Progenitor cell of endocrine pancreas (in vitro differentiated cells): ENCODE measurements at regions not wholly inside any gene's neighbourhood (a gene's known extent, or its start where the extent isn't known, plus 50 kb on each side); places are given as distances from the start of the nearest gene placed in this dataset.

ENCODE experiments used
- DNase-seq: peaks from one replicate; pipeline ENCODE4 v3.0.0; 2021; ENCODE audit warnings: low spot score; ENCODE audit not compliant: unreplicated experiment
- H3K27ac Mint-ChIP-seq: 2 replicates; pipeline ENCODE4 v1.8.0; 2021; ENCODE audit warnings: mild to moderate bottlenecking, moderate library complexity, mixed read lengths
- H3K27me3 Mint-ChIP-seq: 2 replicates; pipeline ENCODE4 v1.8.0; 2021; ENCODE audit warnings: mixed read lengths
- H3K36me3 Mint-ChIP-seq: 2 replicates; pipeline ENCODE4 v1.8.0; 2022; ENCODE audit warnings: mixed read lengths; ENCODE audit not compliant: insufficient read depth
- H3K4me1 Mint-ChIP-seq: 2 replicates; pipeline ENCODE4 v1.8.0; 2021; ENCODE audit warnings: low read depth, mixed read lengths
- H3K4me3 Mint-ChIP-seq: 2 replicates; pipeline ENCODE4 v1.8.0; 2021; ENCODE audit warnings: low read depth, mild to moderate bottlenecking, moderate library complexity, mixed read lengths
- H3K9me3 Mint-ChIP-seq: 2 replicates; pipeline ENCODE4 v1.8.0; 2021; ENCODE audit warnings: low read depth, mixed read lengths
- CTCF ChIP-seq: fragments of 200-600 bp; sonication (generic); IDR thresholded peaks from one replicate; pipeline ENCODE4 v1.5.0; 2021; ENCODE audit warnings: antibody characterized with exemption, mild to moderate bottlenecking; ENCODE audit not compliant: unreplicated experiment

GRCh38 chr5:50953290-50953689 lies 286.9 kb downstream of the PARP8 start:
- Mint-ChIP-seq H3K9me3 (no peaks in the 10 kb centered on the region), H3K27me3 (peaks cover 3% of the 10 kb centered on the region), H3K4me3 (no peak overlapping the region), H3K4me1 (no peaks in the 10 kb centered on the region), H3K27ac (no peak overlapping the region), H3K36me3 (no peaks in the 10 kb centered on the region)
- TF ChIP-seq CTCF: no peak
- no peak for DNase-seq

DNA sequence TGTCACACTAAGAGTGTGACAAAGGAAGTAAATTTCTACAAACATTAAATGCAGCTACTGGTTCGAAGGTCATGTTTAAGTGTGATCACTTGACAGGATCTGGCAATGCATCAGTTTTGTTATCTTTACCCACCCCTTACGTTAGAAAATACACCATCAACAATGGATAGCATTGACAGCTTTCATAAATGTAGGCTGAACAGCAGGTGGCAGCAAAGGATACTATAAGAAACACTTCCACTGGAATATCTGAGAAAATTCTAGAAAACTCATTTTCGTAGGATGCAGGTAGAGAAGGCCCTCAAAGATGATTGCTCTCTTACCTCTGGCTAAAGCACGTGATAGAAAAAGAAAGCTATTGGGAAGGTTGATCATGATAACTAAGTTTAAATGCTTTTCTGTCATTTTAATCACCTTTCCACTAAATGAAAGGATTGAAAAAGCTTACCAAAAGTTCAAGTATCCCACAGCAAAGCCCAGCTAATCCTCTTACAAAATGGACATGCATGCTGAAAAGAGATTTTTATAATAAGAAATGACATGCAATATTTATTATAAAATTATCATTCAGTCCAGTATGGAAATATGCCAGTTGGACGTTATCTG lies 292.5 kb downstream of the PARP8 start:
- peaks cover 5% of the 10 kb centered on the region for H3K27me3 Mint-ChIP-seq
- H3K4me3 Mint-ChIP-seq: no peak overlapping the region
- no peaks in the 10 kb centered on the region for H3K36me3 Mint-ChIP-seq

GRCh38 chr5:50962934-50963872 lies 296.8 kb downstream of the PARP8 start:
- H3K27ac Mint-ChIP-seq: peak overlapping the region; percentile 84
- peak overlapping the region; percentile 78 for H3K4me3 Mint-ChIP-seq

More for the DNA sequence above, 292.5 kb downstream of the PARP8 start:
- no peak for DNase-seq
- H3K27ac Mint-ChIP-seq: no peak overlapping the region
- H3K9me3 Mint-ChIP-seq: no peaks in the 10 kb centered on the region
- peak; percentile 78 for TF ChIP-seq CTCF
- H3K4me1 Mint-ChIP-seq: peaks cover 4% of the 10 kb centered on the region

GRCh38 chr5:50963971-50964745 lies 297.7 kb downstream of the PARP8 start:
- peaks cover 41% of the 10 kb centered on the region for H3K4me1 Mint-ChIP-seq
- H3K27me3 Mint-ChIP-seq: peaks cover 50% of the 10 kb centered on the region
- H3K9me3 Mint-ChIP-seq: no peaks in the 10 kb centered on the region
- no peak for TF ChIP-seq CTCF
- peak overlapping the region; percentile 12 for H3K27ac Mint-ChIP-seq
- no peak for DNase-seq
- H3K36me3 Mint-ChIP-seq: no peaks in the 10 kb centered on the region
- peak overlapping the region; percentile 63 for H3K4me3 Mint-ChIP-seq

More at GRCh38 chr5:50962934-50963872, 296.8 kb downstream of the PARP8 start:
- H3K27me3 Mint-ChIP-seq: peaks cover 40% of the 10 kb centered on the region
- DNase-seq: peak; percentile 77
- H3K9me3 Mint-ChIP-seq: no peaks in the 10 kb centered on the region
- TF ChIP-seq CTCF: peak; percentile 95
- H3K4me1 Mint-ChIP-seq: peaks cover 32% of the 10 kb centered on the region
- no peaks in the 10 kb centered on the region for H3K36me3 Mint-ChIP-seq
